ENCODE measurements at regions not wholly inside any gene's neighbourhood (a gene's known extent, or its start where the extent isn't known, plus 50 kb on each side); places are given as distances from the start of the nearest gene placed in this dataset.

DNA sequence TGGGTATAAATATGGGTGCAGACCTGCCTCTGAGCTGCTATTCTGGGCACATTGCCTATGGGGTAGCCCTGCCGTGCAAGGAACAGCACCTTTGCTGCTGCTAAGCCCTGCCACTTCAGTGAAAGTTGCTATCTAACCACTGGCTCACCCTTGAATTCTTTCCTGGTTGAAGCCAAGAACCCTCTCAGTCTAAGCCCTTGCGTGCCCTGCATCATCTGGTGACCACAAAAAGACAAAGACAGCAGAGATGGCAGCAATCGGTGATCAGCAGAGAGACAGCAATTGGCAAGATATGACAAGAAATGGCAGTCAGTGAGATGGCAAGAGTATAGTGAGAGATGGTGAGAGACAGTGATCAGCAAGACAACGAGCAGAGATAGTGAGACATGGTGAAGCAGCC lies 418.3 kb downstream of the MATN1 start:
- DNase-seq = no peak
- Histone ChIP-seq H3K27ac (no peak overlapping the region), H3K4me3 (ENCODE audit: low read depth, low read length) (no peak overlapping the region), H3K27me3 (ENCODE audit: insufficient read depth, low read depth, severe bottlenecking) (no peaks in the 10 kb centered on the region), H3K36me3 (no peaks in the 10 kb centered on the region), H3K9me3 (ENCODE audit: severe bottlenecking) (no peaks in the 10 kb centered on the region)
- TF ChIP-seq CTCF (IDR thresholded peaks at IDR 0.05; ENCODE audit: low read depth, low read length) = no peak

DNA sequence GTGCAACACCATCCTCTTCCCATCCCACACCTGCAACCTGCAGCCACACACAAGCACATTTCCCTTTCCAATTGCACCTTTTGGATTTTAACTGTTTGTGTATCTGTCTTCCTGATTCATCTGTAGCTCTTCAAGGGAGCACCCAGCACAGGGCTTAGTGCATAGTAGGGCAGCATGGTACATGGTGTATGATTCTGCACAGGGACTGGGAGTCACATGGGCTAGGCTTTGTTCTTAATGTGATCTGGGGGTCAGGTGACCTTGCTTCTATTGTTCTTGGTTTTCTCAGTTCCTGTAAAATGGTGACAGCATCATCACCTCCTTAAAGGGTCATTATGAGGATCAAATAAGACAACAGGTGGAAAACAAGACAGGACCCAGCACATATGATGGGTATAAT lies 419.3 kb downstream of the MATN1 start:
- Histone ChIP-seq H3K27ac (no peak overlapping the region), H3K36me3 (no peaks in the 10 kb centered on the region), H3K9me3 (ENCODE audit: severe bottlenecking) (no peaks in the 10 kb centered on the region), H3K27me3 (ENCODE audit: insufficient read depth, low read depth, severe bottlenecking) (no peaks in the 10 kb centered on the region), H3K4me3 (ENCODE audit: low read depth, low read length) (no peak overlapping the region)
- no peak for DNase-seq
- no peak for TF ChIP-seq CTCF (IDR thresholded peaks at IDR 0.05; ENCODE audit: low read depth, low read length)

DNA sequence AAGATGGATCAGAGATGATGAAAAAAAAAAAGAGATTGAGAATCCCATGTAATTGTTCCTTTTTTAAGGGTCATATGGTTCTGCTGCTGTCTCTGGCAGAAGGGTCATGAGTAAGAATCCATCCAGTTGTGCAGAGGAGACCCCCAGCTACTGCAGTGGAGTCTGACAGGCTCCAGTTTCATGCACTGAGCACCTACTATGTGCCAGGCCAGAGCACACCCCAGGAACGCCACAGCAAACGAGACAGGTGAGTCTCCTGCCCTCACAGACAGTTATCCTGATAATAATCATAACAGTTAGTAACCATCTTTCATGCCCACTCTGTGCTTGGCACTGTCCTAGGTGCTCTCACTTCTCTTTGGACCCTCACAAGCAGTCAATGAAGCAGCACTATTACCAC lies 420.0 kb downstream of the MATN1 start:
- H3K4me3 ChIP-seq (ENCODE audit: low read depth, low read length) = no peak overlapping the region
- no peak overlapping the region for H3K27ac ChIP-seq
- no peaks in the 10 kb centered on the region for H3K9me3 ChIP-seq (ENCODE audit: severe bottlenecking)
- H3K27me3 ChIP-seq (ENCODE audit: insufficient read depth, low read depth, severe bottlenecking) = no peaks in the 10 kb centered on the region
- no peaks in the 10 kb centered on the region for H3K36me3 ChIP-seq
- no peak for DNase-seq
- no peak for TF ChIP-seq CTCF (IDR thresholded peaks at IDR 0.05; ENCODE audit: low read depth, low read length)

DNA sequence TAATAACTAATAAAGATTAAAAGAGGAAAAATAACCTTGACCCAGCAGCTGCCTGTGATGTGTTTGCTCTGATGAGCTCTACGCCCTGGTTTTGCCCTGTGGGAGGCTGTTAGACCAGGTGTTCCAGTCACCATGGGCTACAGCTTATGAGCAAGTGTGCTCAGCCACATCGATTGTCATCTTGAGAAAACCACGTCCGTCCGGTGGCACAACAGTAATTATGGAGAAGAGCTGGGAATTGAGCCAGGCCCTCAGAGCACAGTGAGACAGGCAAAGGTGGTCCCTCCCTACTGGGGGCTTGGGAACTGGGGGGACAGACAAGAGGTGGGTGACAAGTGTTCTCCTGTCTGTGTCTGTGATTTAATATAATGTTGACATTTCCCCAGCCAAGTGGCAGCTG lies 420.5 kb downstream of the MATN1 start:
- Histone ChIP-seq H3K4me3 (ENCODE audit: low read depth, low read length) (no peak overlapping the region), H3K27ac (no peak overlapping the region), H3K9me3 (ENCODE audit: severe bottlenecking) (no peaks in the 10 kb centered on the region), H3K36me3 (no peaks in the 10 kb centered on the region), H3K27me3 (ENCODE audit: insufficient read depth, low read depth, severe bottlenecking) (no peaks in the 10 kb centered on the region)
- DNase-seq = no peak
- no peak for TF ChIP-seq CTCF (IDR thresholded peaks at IDR 0.05; ENCODE audit: low read depth, low read length)

DNA sequence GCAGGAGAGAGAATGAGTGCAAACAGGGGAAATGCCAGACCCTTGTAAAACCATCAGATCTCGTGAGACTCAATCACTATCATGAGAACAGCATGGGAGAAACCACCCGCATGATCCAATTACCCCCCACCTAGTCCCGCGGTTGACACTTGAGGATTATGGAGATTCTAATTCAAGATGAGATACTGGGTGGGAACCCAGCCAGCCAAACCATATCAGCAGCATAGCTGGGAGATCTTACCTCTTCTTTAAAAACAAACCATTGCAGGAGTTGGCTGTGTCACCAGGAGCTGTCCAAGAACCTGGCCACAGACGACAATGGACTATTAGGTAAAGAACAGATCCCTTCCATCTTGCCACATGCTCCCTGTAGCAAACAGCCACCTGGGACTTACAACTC lies 422.7 kb downstream of the MATN1 start:
- no peak for DNase-seq
- TF ChIP-seq CTCF (IDR thresholded peaks at IDR 0.05; ENCODE audit: low read depth, low read length) = no peak
- Histone ChIP-seq H3K9me3 (ENCODE audit: severe bottlenecking) (peaks cover 3% of the 10 kb centered on the region), H3K27ac (no peak overlapping the region), H3K27me3 (ENCODE audit: insufficient read depth, low read depth, severe bottlenecking) (no peaks in the 10 kb centered on the region), H3K36me3 (no peaks in the 10 kb centered on the region), H3K4me3 (ENCODE audit: low read depth, low read length) (no peak overlapping the region)

- Histone ChIP-seq H3K27me3 (ENCODE audit: insufficient read depth, low read depth, severe bottlenecking) (no peaks in the 10 kb centered on the region), H3K4me3 (ENCODE audit: low read depth, low read length) (no peak overlapping the region), H3K36me3 (no peaks in the 10 kb centered on the region), H3K27ac (no peak overlapping the region), H3K9me3 (ENCODE audit: severe bottlenecking) (peaks cover 3% of the 10 kb centered on the region)
- no peak for TF ChIP-seq CTCF (IDR thresholded peaks at IDR 0.05; ENCODE audit: low read depth, low read length)
- DNase-seq = no peak
These were observed 424.0 kb downstream of the MATN1 start for GRCh38 chr1:30299393-30299792.
